GM23248 (cell line): ENCODE measurements at regions not wholly inside any gene's neighbourhood (a gene's known extent, or its start where the extent isn't known, plus 50 kb on each side); places are given as distances from the start of the nearest gene placed in this dataset.

Source experiments
- EZH2 ChIP-seq: fragments of 200-600 bp; sonication (generic); IDR thresholded peaks from 2 replicates; pipeline ENCODE4 v1.6.1; 2018; ENCODE audit warnings: antibody characterized with exemption, mild to moderate bottlenecking; ENCODE audit not compliant: insufficient read depth, poor library complexity, severe bottlenecking
- EZH2phosphoT487 ChIP-seq: fragments of 200-600 bp; sonication (generic); IDR thresholded peaks from 2 replicates; pipeline ENCODE4 v1.6.1; 2018; ENCODE audit warnings: antibody characterized with exemption, moderate library complexity, mild to moderate bottlenecking, low read depth; ENCODE audit not compliant: insufficient read depth

- no peak for TF ChIP-seq EZH2phosphoT487
- no peak for TF ChIP-seq EZH2
Measured at GRCh38 chr3:177307391-177307790, 110.1 kb upstream of the TBL1XR1 start.
